HG02981 (cell line): ENCODE measurements at regions not wholly inside any gene's neighbourhood (a gene's known extent, or its start where the extent isn't known, plus 50 kb on each side); places are given as distances from the start of the nearest gene placed in this dataset.
A peak's percentile ranks its signal among the peaks of the same experiment; 100 is the strongest.

ENCODE experiments used
- ATAC-seq: cut with Tn5 transposase; IDR thresholded peaks from one replicate; pipeline ENCODE4 v1.9.1; 2021; ENCODE audit warnings: mild to moderate bottlenecking, moderate library complexity; ENCODE audit not compliant: unreplicated experiment

DNA sequence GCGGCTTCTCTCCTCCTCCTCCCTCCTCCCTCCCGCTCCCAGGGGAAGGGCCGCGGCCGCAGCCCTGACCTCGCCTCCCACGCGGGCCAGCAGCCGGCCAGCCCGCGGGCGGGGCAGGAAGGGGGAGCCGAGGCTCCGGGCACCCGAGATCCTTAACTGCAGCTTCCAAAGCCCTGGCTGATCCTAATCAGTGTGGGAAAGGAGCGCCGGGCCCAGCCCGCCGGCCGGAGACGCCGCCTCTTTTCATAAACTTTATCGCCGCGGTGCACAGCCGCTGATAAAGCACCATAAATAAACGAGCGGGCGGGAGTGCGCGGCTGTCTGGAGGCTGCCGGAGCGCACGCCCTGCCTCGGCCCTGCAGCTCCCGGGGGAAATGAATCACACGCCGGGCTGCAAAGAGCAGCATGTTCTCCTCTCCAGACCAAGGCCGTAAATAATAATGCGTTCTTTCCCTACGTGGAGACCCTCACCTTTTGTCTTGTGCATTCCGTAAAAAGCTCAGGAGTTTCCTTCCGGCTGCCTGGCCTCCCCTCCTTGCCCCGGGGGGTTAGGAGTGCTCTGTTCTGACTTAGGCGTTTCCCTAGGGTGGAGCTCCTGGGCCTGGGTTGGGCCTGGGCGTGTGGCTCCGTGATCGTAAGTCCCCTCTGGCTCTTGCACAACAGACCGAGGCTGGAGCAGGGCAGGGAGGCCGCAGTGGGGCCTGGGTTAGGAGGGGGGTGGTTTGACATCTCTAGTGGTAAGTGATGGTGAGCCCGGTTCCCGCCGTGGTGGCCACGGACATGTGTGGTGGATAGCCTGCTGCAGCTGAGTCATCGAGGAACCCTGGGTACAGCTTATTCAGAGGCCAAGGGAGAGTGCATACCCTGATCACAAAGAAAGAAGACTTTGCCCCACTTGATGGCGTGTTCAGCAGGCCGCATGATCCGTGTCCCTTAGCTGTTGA, 132.6 kb upstream of the HES1 start:
- peak; percentile 66 for ATAC-seq

DNA sequence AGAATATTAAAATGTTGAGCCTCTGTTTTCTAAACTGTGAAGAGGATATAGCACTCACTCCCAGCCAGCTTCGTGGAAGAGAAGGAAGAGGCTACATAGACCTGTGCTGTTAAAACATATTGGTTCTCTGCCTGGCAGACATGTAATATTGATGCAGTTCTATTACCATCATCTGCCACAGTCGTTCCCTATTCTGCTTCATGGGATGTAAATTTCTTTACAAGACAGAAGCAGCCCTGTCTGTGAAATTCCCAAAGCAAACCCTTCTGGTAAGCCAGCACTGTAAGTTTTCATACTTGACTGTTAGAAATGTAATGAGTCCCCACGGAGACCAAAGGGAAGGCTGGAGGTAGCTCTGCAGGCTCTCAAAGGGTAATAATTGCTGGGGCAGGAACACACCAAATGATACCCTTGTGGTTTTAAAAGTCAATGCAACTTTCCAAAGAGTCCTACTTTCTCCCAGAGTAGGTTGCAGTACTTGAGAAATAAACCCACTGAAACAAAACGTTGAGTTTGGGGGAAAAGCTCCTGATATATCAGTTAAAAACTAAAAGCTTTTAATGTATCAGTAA, 129.9 kb upstream of the HES1 start:
- ATAC-seq: no peak

DNA sequence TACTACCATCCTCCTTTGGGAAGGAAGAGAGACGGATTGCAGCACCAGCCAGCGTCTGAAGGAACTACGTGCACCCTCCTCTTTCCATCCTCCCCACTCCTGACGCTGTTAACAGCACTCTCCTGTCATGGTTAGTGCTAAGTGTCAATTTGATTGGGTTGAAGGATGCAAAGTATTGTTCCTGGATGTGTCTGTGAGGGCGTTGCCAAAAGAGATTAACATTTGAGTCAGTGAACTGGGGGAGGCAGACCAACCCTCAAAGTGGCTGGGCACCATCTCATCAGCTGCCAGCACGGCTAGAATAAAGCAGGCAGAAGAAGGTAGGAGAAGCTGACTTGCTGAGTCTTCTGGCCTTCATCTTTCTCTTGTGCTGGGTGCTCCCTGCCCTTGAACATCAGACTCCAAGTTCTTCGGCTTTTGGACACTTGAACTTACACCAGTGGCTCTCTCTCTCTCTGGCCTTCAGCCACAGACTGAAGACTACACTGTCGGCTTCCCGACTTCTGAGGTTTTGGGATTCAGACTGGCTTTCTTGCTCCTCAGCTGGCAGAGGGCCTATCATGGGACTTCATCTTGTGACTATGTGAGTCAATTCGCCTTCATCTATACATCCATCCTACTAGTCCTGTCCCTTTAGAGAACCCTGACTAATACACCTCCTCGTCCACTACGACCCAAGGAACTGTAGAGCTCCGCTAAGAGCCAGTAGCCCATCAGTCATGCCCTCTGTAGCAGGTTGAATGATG, 128.2 kb upstream of the HES1 start:
- ATAC-seq: no peak

DNA sequence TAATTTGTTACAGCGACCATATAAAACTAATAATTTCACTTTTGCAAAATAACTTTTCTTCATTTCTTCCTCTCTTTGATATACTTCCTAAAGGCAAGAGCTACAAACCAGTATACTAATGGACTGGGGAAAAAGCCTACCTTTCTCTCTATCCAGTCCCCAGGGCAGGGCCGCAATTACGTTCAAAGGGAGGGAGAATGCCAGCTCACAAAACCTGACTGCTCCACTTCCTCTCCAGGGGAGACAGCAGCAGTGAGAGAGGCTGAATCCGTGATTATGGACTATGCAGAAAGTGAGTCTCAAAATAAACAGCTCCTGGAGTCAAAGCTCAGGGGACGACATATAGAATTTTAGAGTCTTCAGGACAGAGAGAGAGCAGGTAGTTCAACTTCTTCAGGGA, 126.9 kb upstream of the HES1 start:
- ATAC-seq: no peak

DNA sequence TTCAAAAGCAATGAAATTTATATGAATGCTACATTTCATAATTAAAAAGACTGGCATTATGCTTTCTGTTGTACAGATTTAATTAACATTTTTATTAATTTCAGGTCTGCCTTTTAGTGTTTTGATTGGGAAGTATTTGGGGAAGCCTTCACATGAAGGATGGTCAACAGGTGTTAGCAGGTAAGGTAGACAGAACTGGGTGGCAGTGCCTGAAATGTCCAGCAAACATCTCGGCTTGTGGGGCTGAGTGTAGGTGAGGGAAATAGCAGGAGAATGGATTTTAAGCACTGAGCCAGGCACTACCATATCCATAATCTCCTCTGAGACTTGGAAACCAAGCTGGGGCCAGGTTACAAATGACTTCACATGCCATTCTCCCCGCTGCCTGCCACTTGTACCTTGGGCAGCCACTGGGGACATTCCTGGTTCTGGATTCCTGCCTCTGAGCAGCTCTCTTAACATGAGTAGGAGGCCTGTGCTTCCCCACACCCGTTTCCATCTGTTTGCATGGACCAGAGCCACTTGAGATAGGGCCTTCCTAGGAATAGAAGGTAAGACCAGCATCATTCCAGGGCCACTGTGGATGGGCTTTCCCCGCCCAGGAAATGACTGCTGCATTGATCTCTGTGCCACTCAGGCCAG, 125.9 kb upstream of the HES1 start:
- ATAC-seq: no peak

DNA sequence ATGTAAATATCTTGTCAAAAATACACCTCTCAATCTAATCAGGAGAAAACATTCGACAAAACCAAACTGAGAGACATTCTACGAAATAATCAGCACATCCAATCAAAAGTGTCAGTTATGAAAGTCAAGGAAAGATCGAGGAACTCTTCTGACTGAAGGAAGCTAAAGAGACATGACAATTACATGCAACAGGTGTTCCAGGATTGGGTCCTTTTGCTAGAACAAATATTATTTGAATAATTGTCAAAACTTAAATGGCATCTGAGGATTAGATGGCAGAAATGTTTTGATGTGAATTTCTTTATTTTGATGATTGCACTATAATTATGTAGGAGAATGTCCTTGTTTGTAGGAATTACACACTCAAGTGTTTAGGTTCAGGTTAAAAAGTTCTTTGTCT, 124.1 kb upstream of the HES1 start:
- ATAC-seq: no peak

DNA sequence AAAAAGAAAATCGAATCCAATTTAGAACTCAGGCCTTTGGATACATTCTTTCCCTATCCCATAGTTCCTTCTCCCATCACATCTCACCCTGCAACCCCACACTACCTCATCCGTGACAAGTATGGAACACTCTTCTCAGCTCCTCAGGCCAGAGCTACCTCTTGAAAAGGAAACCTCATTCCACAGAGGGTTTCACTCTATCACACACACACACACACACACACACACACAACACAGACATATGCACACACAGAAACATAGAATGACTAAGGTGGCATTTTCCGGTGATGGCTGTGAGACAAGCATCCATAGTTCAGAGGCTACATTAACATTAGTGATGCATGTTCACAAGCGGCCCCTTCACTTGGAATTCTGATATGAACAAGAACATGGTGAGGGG, 122.0 kb upstream of the HES1 start:
- ATAC-seq: no peak

DNA sequence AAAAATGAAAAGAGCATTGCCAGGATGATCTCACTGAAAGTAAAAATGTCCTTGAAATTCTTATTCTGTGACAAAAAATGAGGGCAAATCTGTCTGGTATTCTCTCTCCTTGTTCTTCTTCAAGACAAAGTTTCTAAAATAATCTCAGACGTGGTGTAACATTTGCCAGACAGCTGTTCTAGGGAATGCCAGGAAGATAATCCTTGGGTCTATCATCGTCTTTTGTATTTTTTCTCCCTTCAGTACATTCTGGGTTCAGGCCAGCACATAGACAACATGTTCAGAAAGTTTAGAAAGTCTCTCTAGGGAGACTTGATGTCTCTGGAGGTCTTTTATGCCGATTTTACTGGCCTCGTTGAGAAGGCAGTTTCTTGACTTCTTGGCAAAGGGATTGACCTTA, 121.2 kb upstream of the HES1 start:
- no peak for ATAC-seq

DNA sequence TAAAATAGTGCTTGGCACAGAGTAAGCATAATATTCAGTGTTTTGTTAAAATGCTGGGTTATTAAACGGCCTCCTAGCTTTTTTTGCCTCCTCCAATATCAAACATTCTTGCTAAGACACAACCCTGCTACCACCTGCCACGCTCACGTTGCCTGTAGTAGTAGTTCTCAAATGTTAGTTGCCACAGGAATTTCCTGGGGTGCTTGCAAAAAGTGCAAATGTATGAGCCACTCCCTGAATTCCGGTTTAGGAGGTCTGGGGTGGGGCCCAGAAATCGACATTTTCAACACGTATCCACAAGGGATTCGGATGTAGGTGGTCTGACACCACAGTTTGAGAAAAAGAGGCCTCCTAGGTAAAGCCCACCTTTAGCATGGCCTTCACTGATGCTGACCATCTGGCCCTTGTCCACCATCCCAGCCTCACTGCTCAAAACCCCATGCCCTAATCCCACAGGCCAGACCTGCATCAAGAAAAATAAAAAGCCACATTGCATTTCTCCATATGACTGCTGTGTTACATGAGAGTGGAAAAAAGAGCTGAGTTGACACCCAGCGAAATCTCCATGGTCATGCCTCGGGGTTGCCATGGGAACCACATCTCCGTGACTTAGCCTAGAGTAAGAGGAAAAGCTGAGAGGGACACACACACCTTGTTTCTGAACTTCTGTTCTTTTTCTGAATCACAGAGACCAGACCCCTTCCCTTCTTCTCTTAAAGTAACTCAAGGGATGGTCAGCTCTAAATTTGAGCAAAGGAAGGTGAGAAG, 116.4 kb upstream of the HES1 start:
- ATAC-seq: no peak

DNA sequence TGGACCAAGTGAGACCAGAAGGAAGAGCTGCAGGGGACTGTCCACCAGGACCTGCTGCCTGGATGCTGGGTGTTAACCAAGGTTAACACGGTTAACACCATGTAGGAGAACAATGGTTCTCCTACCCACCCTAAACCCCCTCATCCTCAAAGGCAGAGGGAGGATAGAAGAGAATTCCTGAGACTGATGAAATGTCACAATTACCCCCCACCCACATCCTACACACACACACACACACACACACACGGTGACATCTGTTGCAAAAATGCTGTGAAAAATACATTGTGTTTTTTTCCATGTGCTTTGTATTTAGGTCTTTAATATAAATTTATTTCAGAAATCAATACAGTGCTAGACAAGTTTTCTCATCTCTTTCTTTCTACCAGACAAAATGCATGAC, 113.9 kb upstream of the HES1 start:
- no peak for ATAC-seq

DNA sequence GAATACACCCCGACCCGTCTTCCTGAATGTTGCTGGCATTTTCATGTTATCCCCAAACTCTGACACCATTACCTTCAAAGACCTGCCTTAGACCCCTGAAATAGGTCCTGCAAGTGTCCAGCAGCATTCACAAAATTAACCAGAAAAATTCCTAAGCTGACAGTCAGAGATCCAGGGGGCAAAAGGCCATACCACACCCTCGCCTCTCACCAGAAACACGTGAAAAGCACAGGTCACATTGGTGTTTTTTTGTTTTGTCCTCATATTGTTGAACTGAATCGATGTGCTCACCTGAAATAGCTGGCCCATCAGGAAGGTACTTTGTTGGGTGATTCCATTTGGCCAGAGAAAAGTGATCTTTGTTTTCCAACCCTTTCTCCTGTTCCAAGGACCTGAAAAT, 113.1 kb upstream of the HES1 start:
- no peak for ATAC-seq

DNA sequence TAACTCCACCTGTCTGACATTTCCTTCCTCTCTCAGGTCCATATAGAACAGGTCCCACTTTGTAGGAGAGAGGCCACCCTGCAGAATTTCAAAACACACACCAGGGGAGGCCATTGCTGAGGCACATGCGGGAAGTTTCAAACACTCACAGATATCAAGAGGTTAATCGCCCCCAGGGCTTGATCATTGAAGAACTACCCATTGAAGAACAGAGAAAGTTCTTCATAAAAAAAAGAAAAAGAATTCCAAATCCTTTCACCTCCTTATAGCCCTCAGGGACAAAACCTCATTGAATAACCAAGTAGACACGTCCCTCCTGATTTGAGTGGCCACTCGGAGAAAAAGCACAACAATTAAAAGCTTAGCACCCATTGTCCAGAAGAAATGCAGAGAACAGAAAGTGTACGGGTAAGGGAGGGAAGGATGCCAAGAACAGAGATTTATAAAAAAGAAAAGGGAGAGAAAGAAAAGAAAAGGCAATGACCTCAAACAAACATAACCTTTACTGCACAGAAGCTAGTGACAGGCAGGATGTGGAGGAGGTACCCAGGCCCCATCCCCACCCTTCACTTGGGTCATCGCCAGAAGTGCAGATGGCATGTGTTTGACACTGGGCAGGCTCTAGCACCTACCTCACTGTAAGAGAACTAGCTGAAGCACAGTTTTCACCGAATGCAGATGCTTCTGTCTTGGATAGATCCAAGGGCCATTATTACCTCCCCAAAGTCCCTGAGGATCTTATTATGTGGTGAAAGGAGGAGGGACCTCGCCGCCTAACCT, 112.3 kb upstream of the HES1 start:
- no peak for ATAC-seq

DNA sequence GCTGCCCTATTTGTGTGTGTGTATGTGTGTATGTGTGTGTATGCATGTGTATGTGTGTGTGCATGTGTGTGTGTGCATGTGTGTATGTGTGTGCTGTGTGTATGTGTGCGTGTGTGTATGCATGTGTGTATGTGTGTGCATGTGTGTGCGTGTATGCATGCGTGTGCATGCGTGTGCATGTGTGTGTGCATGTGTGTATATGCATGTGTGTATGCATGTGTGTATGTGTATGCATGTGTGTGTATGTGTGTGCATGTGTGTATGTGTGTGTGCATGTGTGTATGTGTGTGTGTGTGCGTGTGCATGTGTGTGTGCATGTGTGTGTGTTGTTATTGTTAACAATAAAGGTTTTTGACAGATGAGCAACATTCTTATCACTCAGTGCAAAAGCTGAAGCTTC, 110.8 kb upstream of the HES1 start:
- ATAC-seq: no peak

DNA sequence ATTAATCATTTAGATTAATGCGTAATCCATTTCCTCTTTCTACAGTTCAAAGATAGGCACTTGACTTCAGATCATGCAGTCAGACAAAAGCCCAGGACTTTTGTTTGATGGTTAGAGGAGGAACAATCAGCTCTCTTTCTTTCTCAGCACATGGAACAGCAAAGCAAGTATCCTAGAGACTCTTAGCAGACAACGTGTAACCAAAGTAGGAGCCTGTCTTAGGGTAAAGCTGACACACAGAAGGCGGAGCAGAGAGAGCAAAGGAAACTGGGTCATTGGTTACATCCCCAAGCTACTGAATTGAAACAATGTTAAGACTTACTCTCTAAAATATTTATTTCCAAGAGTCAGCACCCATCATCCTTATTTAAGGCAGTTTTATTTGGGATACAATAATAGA, 110.0 kb upstream of the HES1 start:
- no peak for ATAC-seq

DNA sequence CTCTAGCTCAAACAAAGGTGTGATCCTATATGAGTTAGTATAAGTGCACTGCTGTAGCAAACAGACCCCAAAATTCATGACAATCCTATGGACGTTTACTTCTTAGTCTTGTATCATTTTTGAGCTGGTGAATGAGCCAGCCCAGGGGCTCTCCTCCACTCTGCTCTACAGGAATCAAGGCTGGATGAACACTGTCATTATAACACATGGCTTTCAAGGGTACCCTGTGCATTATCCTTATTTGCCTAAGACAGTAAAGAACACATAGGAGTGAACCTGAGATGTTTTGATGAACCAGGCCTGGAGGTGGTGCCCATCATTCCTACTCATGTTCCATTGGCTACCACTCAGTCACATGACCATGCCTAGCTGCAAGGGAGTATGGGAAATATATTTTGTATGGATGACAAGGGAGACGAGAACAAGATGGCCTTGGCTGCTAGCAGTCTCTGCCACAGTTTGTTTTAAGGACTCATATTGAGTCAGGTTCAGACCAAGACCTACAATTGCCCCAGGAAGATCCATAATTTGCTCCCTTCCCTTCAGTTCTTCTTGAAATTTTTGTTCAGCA, 107.4 kb upstream of the HES1 start:
- ATAC-seq: no peak

DNA sequence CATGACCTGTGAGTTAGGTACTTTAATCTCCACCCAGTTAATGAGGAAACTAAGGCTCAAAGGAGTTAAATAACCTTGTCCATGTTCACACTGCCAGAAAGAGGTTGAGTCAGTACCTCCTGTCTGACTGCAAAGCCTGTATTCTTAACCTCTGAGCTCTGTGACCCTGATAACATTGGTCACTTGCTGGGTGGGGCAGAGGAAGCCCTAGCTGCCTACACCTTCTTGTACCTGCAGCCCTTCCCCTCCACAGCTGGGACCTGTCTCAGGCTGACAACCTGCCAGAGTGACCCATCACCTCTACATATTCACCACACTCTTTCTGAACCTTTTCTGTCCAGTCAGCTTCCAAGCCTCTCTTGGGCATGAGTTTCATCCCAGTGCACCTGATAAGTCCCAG, 106.1 kb upstream of the HES1 start:
- no peak for ATAC-seq

DNA sequence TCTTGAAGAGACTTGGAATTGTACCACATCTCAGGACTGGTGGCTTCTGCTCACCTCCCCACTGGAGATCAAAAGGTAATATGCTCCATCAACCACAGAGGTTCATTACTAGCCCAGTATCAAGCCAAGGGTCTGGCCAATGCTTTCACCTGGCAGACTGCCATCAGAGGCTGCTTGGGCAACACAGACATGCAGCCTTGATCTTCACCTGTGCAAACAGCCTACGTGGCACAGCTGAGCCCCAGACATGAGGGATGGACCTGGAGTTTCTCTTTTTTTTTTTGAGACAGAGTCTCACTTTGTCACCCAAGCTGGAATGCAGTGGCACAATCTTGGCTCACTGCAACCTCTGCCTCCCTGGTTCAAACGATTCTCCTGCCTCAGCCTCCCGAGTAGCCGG, 105.6 kb upstream of the HES1 start:
- ATAC-seq: no peak

DNA sequence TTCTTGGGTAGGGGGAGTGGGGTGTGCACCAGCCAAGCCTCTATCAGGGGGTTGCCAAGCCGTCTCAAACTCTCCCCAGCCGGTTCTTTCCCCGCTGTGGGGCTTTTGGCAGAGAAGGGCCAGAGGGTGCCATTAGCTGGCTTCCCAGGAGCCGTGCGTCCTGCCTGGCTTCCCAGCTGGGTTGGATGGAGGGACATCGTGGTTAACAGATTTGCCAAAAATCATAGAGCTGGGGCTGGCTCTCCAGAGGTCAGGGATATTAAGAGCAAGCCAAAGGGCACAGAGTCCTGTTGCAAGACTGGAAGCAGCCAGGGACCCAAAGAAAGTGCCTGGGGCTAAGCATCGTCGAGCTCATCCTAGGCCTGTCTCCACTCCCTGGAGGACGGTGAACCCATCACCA, 104.6 kb upstream of the HES1 start:
- ATAC-seq: no peak

DNA sequence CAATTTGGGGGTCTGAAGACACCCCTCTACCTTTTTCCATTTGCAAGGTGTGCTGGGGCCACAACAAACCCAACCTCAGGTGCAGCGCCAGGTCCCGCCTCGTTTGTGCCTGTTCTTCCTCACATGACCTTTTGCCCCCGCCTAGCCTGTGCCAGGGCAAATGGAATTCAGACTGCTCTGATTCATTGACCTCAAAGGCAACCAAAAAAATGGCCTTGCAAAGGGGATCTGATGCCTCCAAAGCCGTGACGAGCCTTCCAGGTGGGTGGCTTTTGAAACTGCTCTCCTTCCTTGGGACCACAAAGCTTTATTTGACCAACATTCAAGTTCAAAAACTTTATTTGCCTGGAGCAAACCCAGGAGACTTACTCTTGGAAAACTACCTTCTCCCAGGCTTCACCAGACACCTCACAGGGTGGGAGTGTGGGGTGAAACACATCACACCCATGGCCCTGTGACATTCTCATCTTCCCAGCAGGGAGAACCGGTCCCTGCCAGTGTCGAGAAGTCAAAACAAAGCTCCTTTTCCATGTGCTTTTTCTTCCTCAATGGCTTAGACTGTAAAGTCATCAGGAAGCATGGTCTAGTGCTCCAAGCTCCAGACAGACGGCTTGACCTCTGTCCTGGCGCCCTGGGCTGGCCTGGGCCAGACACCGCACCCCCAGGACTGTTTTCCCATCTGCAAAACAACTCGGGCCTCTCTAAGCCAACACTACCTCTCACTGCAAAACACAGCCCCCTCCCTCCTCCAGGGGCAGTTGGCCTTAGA, 103.9 kb upstream of the HES1 start:
- ATAC-seq: no peak
